ENCODE measurements at regions not wholly inside any gene's neighbourhood (a gene's known extent, or its start where the extent isn't known, plus 50 kb on each side); places are given as distances from the start of the nearest gene placed in this dataset.

DNA sequence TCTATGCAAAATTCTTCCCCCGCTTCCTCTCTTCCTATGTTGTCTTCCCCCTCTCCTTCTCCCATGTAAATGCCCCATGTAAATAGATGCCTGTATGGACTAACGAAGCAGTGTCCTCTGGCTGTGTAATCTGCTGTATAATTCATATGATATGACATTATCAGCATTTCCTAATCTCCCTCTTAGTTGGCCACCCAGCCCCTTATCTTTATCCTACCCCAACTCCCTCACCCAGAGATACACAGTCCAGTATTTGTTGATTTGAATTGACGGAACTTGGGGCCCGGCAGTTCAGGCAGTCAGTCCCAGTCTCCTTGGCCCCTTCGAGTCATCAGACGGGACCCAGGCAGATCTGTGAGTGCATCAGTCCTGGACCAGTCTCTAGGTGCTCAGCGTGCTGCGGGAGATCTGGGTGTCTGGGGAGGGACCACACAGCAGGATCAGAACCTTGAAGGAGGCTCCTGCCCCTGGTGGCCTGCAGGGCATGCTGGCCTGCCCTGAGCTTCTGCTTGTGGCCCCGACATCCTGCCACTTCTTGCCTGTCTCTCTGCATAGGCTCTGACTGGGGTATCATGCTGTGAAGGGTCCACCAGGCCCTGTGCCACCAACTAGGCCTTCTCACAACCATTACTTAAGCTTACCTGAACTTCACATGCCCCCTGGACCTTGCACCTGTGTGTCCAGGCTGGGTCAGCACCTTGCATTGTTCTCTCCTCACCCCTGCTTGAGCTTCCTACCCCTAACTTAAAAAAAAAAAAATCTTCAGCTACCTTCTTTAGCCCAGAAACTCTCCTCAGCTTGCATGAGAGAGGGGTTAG is 88.1 kb upstream of the ATL2 start:
- no peaks in the 10 kb centered on the region for H3K36me3 Mint-ChIP-seq (ENCODE audit: unreplicated experiment)

DNA sequence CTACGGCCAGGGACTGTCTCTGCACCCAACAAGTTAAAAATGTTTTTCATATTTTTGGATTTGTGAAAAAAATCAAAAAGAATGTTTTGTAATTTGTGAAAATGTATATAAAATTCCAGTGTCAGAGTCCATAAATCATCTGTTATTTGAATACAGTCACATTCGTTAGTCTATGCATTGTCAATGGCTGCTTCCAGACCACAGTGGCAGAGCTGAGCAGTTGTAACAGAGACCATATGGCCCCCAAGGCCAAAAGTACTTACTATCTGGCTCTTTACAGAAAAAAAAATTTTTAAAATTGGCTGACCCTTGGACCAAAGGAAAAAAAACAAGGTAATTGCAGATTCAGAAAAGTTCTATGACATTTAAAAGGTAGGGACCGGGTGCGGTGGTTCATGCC is 86.7 kb upstream of the ATL2 start:
- no peaks in the 10 kb centered on the region for H3K9me3 Mint-ChIP-seq (ENCODE audit: unreplicated experiment)
- peaks cover 70% of the 10 kb centered on the region for H3K4me1 Mint-ChIP-seq (ENCODE audit: unreplicated experiment)
- no peaks in the 10 kb centered on the region for H3K36me3 Mint-ChIP-seq (ENCODE audit: unreplicated experiment)
- TF ChIP-seq, protein P1, sequence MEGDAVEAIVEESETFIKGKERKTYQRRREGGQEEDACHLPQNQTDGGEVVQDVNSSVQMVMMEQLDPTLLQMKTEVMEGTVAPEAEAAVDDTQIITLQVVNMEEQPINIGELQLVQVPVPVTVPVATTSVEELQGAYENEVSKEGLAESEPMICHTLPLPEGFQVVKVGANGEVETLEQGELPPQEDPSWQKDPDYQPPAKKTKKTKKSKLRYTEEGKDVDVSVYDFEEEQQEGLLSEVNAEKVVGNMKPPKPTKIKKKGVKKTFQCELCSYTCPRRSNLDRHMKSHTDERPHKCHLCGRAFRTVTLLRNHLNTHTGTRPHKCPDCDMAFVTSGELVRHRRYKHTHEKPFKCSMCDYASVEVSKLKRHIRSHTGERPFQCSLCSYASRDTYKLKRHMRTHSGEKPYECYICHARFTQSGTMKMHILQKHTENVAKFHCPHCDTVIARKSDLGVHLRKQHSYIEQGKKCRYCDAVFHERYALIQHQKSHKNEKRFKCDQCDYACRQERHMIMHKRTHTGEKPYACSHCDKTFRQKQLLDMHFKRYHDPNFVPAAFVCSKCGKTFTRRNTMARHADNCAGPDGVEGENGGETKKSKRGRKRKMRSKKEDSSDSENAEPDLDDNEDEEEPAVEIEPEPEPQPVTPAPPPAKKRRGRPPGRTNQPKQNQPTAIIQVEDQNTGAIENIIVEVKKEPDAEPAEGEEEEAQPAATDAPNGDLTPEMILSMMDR (IDR thresholded peaks at IDR 0.05): no peak
- H3K4me3 Mint-ChIP-seq (ENCODE audit: unreplicated experiment): no peak overlapping the region
- no peak for DNase-seq (ENCODE audit: extremely low spot score, unreplicated experiment)
- no peaks in the 10 kb centered on the region for H3K27me3 Mint-ChIP-seq (ENCODE audit: unreplicated experiment)
- H3K27ac Mint-ChIP-seq (ENCODE audit: unreplicated experiment): no peak overlapping the region

More for the DNA sequence above, 88.1 kb upstream of the ATL2 start:
- TF ChIP-seq, protein P1 (IDR thresholded peaks at IDR 0.05): no peak
- no peak overlapping the region for H3K4me3 Mint-ChIP-seq (ENCODE audit: unreplicated experiment)
- H3K4me1 Mint-ChIP-seq (ENCODE audit: unreplicated experiment): peaks cover 76% of the 10 kb centered on the region
- H3K27ac Mint-ChIP-seq (ENCODE audit: unreplicated experiment): peak overlapping the region; percentile 44
- H3K9me3 Mint-ChIP-seq (ENCODE audit: unreplicated experiment): no peaks in the 10 kb centered on the region
- peaks cover 2% of the 10 kb centered on the region for H3K27me3 Mint-ChIP-seq (ENCODE audit: unreplicated experiment)
- DNase-seq (ENCODE audit: extremely low spot score, unreplicated experiment): no peak

DNA sequence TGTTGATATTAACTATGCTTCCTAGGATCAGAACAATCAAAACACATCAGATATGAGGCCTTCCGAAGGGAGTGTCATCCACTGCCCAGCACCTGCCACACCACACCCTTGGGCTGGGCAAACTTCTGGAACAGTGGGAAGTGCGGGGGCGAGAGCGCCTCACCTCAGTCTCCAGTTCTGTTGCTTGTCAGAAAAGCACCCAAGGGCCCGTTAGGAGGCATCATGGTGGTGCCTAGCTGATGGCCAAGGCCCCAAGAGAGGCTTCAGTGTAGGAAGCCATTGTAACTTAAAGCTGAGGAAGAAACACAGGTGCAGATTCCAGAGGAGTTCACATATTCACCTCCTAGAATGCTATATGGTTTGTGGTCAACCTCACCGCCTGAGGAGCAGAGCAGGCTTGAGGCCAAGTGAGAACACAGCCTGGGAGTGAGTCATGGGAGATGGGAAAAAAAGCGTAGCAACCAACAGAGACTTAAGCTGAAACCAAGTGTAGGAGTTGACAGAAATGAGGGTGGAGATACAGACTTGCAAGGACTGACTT is 85.1 kb upstream of the ATL2 start:
- no peaks in the 10 kb centered on the region for H3K36me3 Mint-ChIP-seq (ENCODE audit: unreplicated experiment)
- TF ChIP-seq, protein P1 (IDR thresholded peaks at IDR 0.05): no peak
- peak overlapping the region; percentile 17 for H3K27ac Mint-ChIP-seq (ENCODE audit: unreplicated experiment)
- H3K4me1 Mint-ChIP-seq (ENCODE audit: unreplicated experiment): peaks cover 54% of the 10 kb centered on the region
- DNase-seq (ENCODE audit: extremely low spot score, unreplicated experiment): no peak
- no peak overlapping the region for H3K4me3 Mint-ChIP-seq (ENCODE audit: unreplicated experiment)
- H3K9me3 Mint-ChIP-seq (ENCODE audit: unreplicated experiment): no peaks in the 10 kb centered on the region
- peaks cover 14% of the 10 kb centered on the region for H3K27me3 Mint-ChIP-seq (ENCODE audit: unreplicated experiment)

DNA sequence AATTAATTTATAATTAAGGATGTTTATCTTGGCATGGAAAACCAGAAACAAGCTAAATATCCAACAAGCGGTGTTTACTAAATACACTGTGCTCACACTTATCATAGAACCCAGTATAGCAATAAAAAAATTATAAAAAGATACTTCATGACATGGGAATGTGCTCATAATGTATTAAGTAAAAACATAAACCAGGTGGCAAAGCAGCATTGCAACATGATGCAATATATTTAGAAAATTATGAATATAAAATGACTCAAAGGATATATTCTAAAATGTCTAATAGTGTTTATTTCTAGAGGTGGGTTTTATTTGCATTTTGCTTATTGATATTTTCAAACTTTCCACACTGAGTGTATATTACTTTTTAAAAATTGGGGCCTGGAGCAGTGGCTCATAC is 84.4 kb upstream of the ATL2 start:
- no peaks in the 10 kb centered on the region for H3K36me3 Mint-ChIP-seq (ENCODE audit: unreplicated experiment)
- H3K9me3 Mint-ChIP-seq (ENCODE audit: unreplicated experiment): no peaks in the 10 kb centered on the region
- H3K27me3 Mint-ChIP-seq (ENCODE audit: unreplicated experiment): peaks cover 17% of the 10 kb centered on the region
- TF ChIP-seq, protein P1 (IDR thresholded peaks at IDR 0.05): no peak
- H3K4me3 Mint-ChIP-seq (ENCODE audit: unreplicated experiment): no peak overlapping the region
- peaks cover 47% of the 10 kb centered on the region for H3K4me1 Mint-ChIP-seq (ENCODE audit: unreplicated experiment)
- H3K27ac Mint-ChIP-seq (ENCODE audit: unreplicated experiment): no peak overlapping the region
- no peak for DNase-seq (ENCODE audit: extremely low spot score, unreplicated experiment)

DNA sequence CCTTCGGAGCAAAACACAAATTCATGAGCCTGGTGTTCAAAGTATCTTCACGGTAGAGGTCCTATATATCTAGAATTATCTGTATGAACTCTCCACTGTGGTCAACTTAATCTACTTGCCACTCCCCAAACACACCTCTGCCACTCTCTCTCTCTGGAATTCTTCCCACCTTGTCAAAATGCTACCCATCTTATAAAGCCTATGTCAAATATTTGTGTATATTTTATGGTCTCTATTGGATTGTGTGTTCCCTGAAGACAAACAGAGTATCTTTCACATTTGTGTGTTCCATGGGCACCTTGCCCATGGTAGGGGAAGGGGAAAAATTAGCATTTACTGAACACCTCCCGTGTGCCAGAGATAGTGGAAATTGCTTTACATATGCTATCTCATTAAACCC is 83.2 kb upstream of the ATL2 start:
- H3K4me3 Mint-ChIP-seq (ENCODE audit: unreplicated experiment): no peak overlapping the region
- TF ChIP-seq, protein P1 (IDR thresholded peaks at IDR 0.05): no peak
- peaks cover 24% of the 10 kb centered on the region for H3K27me3 Mint-ChIP-seq (ENCODE audit: unreplicated experiment)
- peaks cover 36% of the 10 kb centered on the region for H3K4me1 Mint-ChIP-seq (ENCODE audit: unreplicated experiment)
- no peaks in the 10 kb centered on the region for H3K9me3 Mint-ChIP-seq (ENCODE audit: unreplicated experiment)
- no peak overlapping the region for H3K27ac Mint-ChIP-seq (ENCODE audit: unreplicated experiment)
- no peak for DNase-seq (ENCODE audit: extremely low spot score, unreplicated experiment)
- no peaks in the 10 kb centered on the region for H3K36me3 Mint-ChIP-seq (ENCODE audit: unreplicated experiment)

Data from osteocyte (in vitro differentiated cells).